GM12865 (cell line): ENCODE measurements at regions not wholly inside any gene's neighbourhood (a gene's known extent, or its start where the extent isn't known, plus 50 kb on each side); places are given as distances from the start of the nearest gene placed in this dataset.

Experiments
- DNase-seq: peaks from one replicate; pipeline ENCODE4 v3.0.0; 2010; ENCODE audit warnings: low read depth
- H3K4me3 ChIP-seq: 2 replicates; pipeline ENCODE4 v1.5.1; 2011; ENCODE audit warnings: mild to moderate bottlenecking, low read depth, low read length, control low read depth
- TF ChIP-seq, protein P1 (sequence below): IDR thresholded peaks from 2 replicates; pipeline ENCODE4 v1.5.1; 2011; ENCODE audit warnings: low read length, control low read depth, low read depth, inconsistent platforms; ENCODE audit not compliant: insufficient read depth; ENCODE audit errors: missing control alignments

DNA sequence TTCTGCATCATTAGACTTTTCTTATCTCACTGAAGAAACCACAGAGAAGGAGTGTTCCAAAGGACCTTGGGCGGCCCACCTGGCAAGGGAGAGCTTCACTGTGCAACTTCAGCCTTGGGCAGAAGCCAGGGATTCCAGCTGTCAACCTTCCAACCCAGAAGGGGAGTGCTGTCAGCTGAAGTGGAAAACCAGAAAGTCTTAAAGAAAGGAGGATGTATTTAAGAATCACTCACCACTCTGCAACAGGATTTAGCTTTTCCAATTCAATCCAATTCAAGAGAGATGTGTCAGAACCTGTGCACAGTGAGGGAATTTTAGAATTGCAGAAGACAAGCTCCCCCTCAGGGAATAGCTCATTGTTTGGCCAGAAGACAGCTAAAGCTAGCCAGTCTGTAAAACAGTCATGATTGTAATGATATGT, 553.7 kb downstream of the CD83 start:
- no peak overlapping the region for H3K4me3 ChIP-seq
- TF ChIP-seq, protein P1, sequence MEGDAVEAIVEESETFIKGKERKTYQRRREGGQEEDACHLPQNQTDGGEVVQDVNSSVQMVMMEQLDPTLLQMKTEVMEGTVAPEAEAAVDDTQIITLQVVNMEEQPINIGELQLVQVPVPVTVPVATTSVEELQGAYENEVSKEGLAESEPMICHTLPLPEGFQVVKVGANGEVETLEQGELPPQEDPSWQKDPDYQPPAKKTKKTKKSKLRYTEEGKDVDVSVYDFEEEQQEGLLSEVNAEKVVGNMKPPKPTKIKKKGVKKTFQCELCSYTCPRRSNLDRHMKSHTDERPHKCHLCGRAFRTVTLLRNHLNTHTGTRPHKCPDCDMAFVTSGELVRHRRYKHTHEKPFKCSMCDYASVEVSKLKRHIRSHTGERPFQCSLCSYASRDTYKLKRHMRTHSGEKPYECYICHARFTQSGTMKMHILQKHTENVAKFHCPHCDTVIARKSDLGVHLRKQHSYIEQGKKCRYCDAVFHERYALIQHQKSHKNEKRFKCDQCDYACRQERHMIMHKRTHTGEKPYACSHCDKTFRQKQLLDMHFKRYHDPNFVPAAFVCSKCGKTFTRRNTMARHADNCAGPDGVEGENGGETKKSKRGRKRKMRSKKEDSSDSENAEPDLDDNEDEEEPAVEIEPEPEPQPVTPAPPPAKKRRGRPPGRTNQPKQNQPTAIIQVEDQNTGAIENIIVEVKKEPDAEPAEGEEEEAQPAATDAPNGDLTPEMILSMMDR: no peak
- DNase-seq: no peak

DNA sequence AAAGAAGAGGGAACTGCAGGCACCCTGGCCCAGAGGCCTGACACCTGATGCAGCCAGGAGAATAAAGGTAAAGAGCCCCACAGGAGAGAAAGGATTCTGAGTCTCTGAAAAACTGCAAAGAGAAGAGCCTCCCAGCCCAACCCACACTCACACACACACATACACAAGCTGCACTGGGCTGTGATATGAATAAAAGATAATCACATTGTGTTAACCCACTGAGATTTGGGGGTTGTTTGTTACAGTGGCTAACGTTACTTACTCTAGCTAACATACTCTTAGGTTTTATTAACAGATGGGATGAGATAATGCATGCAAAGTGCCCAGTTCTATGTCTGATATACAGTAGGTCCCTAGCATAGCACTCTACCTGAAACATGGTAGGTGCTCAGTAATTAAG, 554.4 kb downstream of the CD83 start:
- TF ChIP-seq, protein P1: no peak

DNA sequence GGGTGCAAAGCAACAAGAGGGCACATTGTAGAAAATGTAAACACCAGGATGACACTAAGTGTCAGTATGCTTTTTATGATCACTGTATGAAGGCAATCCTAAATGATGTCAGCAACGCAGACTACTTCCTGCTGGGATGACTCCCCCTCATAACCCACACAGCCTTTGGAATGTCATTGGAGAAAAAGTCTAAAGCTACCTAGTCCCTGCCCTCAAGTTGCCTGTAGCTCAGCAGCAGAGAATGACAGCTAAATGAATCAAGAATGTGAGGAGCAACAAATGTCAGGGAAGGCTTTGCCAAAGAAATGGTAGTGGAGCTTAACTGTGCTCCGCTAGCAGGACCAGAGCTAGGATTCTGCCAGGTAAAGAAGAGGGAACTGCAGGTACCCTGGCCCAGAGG, 555.6 kb downstream of the CD83 start:
- TF ChIP-seq, protein P1: no peak
- no peak for DNase-seq
- no peak overlapping the region for H3K4me3 ChIP-seq

More for the DNA sequence above, 554.4 kb downstream of the CD83 start:
- DNase-seq: no peak
- no peak overlapping the region for H3K4me3 ChIP-seq

DNA sequence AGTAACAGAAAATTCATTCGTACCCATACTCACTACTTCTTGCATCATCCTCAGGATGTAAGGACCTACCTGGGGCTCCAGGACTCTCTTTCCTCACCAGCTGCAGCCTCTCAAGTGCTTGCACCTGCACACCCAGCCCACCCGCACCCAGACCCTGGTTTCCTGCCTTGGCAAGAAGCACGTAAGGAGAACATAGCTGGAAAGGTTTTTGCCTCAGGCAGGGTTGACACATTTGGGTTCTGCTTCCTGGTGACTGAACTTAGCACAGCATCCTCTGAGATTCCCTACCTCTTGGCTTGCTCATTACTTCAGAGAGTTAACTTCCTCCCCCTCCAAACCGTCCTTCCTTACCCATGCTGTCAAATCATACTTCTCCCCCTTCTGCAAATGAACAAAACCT, 556.9 kb downstream of the CD83 start:
- TF ChIP-seq, protein P1: no peak
- no peak for DNase-seq
- H3K4me3 ChIP-seq: no peak overlapping the region

DNA sequence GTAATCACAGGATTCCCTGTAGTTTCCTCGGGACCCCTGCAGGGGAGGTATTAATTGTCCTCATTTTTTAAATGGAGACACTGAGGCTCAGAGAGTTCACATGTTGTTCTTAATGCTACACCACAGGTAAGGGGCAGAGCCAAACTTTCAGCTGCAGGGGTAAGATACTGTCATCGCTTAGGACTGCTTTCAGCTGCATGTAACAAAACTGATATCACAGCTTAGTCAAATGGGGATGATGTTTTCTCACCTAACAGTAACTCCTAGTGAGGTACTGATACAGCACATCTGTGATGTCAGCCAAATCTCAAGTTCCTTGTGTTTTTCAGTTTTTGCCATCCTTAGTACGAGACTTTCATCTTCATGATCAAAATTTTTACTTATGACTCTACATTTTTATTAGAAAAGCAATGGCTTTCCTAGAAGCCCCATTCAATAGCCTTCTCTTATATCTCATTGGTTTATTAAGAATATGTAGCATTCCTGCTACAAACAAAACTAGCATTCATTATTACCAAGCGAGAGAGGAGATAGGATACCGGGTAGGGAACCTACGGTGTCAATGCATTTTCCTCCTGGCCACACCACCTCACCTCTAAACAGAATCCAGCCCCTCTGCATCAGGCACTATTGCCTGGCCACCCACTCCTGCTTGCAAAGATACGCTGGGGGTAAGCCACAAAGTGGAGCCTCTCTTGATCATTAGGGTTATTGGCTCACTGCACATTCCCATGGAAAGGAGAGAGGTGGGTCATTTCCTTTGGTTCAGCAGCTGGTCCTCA, 557.5 kb downstream of the CD83 start:
- TF ChIP-seq, protein P1: no peak
- DNase-seq: no peak
- no peak overlapping the region for H3K4me3 ChIP-seq

DNA sequence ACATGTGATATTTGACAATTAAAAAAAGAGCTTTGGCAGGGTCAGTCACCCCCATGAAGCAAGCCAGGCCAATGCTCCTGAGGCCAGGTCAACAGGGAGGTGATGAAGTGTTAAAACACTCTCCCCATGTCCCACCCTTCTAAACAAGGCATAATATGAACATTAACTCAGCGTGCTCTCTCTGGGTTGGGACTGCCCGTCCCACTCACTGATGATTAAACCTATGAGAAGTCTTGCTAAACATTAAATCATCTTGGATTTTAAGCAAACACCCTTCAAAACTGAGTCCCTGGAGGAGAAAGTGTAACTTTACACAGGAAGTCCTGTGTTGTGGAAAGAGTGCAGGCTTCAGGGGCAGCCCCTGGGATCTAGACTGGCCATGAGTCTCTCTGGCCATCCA, 558.5 kb downstream of the CD83 start:
- no peak for DNase-seq
- TF ChIP-seq, protein P1: no peak
- no peak overlapping the region for H3K4me3 ChIP-seq

DNA sequence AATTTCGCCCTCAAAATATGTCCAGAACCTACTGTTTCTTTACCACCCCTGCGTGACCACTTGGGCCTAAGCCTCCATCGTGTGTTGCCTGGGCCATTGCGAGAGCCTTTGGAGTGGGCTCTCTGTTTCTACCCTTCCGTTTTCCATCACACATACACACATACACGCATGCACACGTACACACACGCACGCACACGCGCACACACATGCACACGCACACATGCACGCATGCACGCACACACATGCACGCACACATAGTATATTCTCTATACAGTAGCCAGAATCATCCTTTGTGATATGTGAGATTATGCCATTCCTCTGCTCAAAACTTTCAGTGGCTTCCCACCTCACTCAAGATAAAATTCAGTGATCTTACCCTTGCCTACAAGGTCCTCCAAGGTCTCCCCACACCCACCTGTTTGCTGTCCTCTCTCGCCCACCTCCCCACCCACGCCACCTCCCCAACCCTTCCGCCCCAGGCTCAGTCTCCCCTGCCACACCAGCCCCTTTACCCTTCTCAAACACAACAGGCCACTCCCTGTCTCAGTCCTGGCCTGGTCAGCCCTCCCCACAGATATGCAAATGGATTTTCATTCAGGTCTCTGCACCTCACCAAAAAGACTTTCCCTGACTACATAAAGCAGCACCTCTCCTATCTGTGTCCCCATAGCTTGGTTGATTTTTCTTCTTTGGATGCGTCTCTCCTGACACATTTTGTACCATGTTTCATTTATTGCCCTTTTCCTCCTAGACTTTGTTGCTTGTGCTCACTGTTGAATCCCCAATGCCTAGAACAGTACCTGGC, 559.6 kb downstream of the CD83 start:
- TF ChIP-seq, protein P1: no peak
- no peak for DNase-seq
- no peak overlapping the region for H3K4me3 ChIP-seq
